CD4-positive, alpha-beta T cell (primary cell): ENCODE measurements at regions not wholly inside any gene's neighbourhood (a gene's known extent, or its start where the extent isn't known, plus 50 kb on each side); places are given as distances from the start of the nearest gene placed in this dataset.

Source experiments
- ATAC-seq: fragments of 200-7000 bp; cut with Tn5 transposase; one replicate; pipeline ENCODE4 v1.10.0; 2022; ENCODE audit warnings: mild to moderate bottlenecking; ENCODE audit not compliant: poor library complexity
- CTCF ChIA-PET: fragments of 350-600 bp; sonication (Branson Sonifier 250); formaldehyde crosslinking; loops from one replicate; lab custom pipeline; 2021; ENCODE audit warnings: antibody characterized with exemption, inconsistent platforms; lab: Charles Lee
- POLR2A ChIA-PET: fragments of 350-600 bp; sonication (Branson Sonifier 250); formaldehyde crosslinking; loops from one replicate; lab custom pipeline; 2021; ENCODE audit warnings: antibody characterized with exemption, inconsistent platforms; lab: Charles Lee
- DNase-seq, 14 experiments: peaks; one replicate each; pipeline ENCODE4 v3.0.0-alpha.2; 2013 to 2020; ENCODE audit warnings: mixed read lengths in 2 of 14
- H3K27ac ChIP-seq, 2 donors: one replicate each; pipeline versions ENCODE4 v1.5.1 to v1.7.0; 2013; ENCODE audit warnings: low read length in 2 of 2, low read depth in 1 of 2, mild to moderate bottlenecking in 1 of 2
- H3K27me3 ChIP-seq, 2 experiments: 1 replicate in 1 of 2; 2 replicates in 1 of 2; pipeline versions ENCODE4 v1.6.1 to v1.7.0; 2013; ENCODE audit warnings: low read length in 2 of 2, control low read depth in 1 of 2, mild to moderate bottlenecking in 1 of 2, moderate library complexity in 1 of 2; ENCODE audit not compliant: insufficient read depth in 2 of 2, control insufficient read depth in 1 of 2
- H3K36me3 ChIP-seq: one replicate; pipeline ENCODE4 v1.6.1; 2013; ENCODE audit warnings: low read length, control low read depth; ENCODE audit not compliant: insufficient read depth
- H3K4me1 ChIP-seq: one replicate; pipeline ENCODE4 v1.6.1; 2013; ENCODE audit warnings: low read length, control low read depth; ENCODE audit not compliant: insufficient read depth
- H3K4me3 ChIP-seq: one replicate; pipeline ENCODE4 v1.5.1; 2013; ENCODE audit warnings: mild to moderate bottlenecking, low read length, moderate library complexity
- H3K9me3 ChIP-seq, 2 experiments: 1 replicate in 1 of 2; 2 replicates in 1 of 2; pipeline versions ENCODE4 v1.6.1 to v1.7.0; 2013; ENCODE audit warnings: low read length in 2 of 2, mild to moderate bottlenecking in 2 of 2, control low read depth in 1 of 2, moderate library complexity in 1 of 2; ENCODE audit not compliant: control insufficient read depth in 1 of 2, insufficient read depth in 1 of 2
- H3K27ac Mint-ChIP-seq: one replicate; pipeline ENCODE4 v1.8.0; 2020; ENCODE audit warnings: mixed read lengths
- H3K27me3 Mint-ChIP-seq: one replicate; pipeline ENCODE4 v1.8.0; 2021; ENCODE audit warnings: mixed read lengths
- H3K36me3 Mint-ChIP-seq: one replicate; pipeline ENCODE4 v1.8.0; 2021; ENCODE audit warnings: low read depth, mixed read lengths
- H3K4me1 Mint-ChIP-seq: one replicate; pipeline ENCODE4 v1.8.0; 2021; ENCODE audit warnings: low read depth, mixed read lengths
- H3K4me3 Mint-ChIP-seq: one replicate; pipeline ENCODE4 v1.8.0; 2020; ENCODE audit warnings: mild to moderate bottlenecking, mixed read lengths
- H3K9me3 Mint-ChIP-seq: one replicate; pipeline ENCODE4 v1.8.0; 2020; ENCODE audit warnings: mixed read lengths
- CTCF ChIP-seq: fragments of 200-600 bp; IDR thresholded peaks from one replicate; pipeline ENCODE4 v1.8.0; 2022; ENCODE audit warnings: antibody characterized with exemption, mild to moderate bottlenecking
- intact Hi-C, 2 experiments: fragments of 100-400 bp; cut with DNase I in 1 of 2; cut with micrococcal nuclease in 1 of 2; formaldehyde crosslinking; loops; one replicate each; pipeline versions ENCODE4 v1.15.1 to v1.9.0; 2023 to 2025; cut with DNase I, micrococcal nuclease

- DNase-seq (no peak), ATAC-seq (no peak)
- no peak overlapping the region for H3K4me3 Mint-ChIP-seq
- H3K4me1 ChIP-seq: no peaks in the 10 kb centered on the region
- TF ChIP-seq CTCF: no peak
- ChIA-PET CTCF (no interaction called here), POLR2A (no interaction called here)
- intact Hi-C loops: no loop called here
- no peaks in the 10 kb centered on the region for H3K27me3 Mint-ChIP-seq
- no peak overlapping the region for H3K27ac Mint-ChIP-seq
- no peaks in the 10 kb centered on the region for H3K36me3 ChIP-seq
- no peaks in the 10 kb centered on the region for H3K27me3 ChIP-seq
- no peaks in the 10 kb centered on the region for H3K9me3 ChIP-seq
- no peak overlapping the region for H3K4me3 ChIP-seq
- H3K4me1 Mint-ChIP-seq: no peaks in the 10 kb centered on the region
- no peaks in the 10 kb centered on the region for H3K36me3 Mint-ChIP-seq
- H3K27ac ChIP-seq: no peak overlapping the region
- H3K9me3 Mint-ChIP-seq: no peaks in the 10 kb centered on the region
These were observed 157.1 kb downstream of the ETV1 start for GRCh38 chr7:13832346-13832745.

GRCh38 chr7:13834328-13834761, 155.1 kb downstream of the ETV1 start:
- DNase-seq: no peak
- H3K27me3 ChIP-seq: no peaks in the 10 kb centered on the region
- Mint-ChIP-seq H3K9me3 (no peaks in the 10 kb centered on the region), H3K27me3 (no peaks in the 10 kb centered on the region), H3K4me3 (no peak overlapping the region), H3K27ac (no peak overlapping the region), H3K36me3 (no peaks in the 10 kb centered on the region), H3K4me1 (no peaks in the 10 kb centered on the region)
- H3K36me3 ChIP-seq: no peaks in the 10 kb centered on the region
- H3K27ac ChIP-seq: no peak overlapping the region
- no peak for TF ChIP-seq CTCF
- no peaks in the 10 kb centered on the region for H3K4me1 ChIP-seq
- no peaks in the 10 kb centered on the region for H3K9me3 ChIP-seq
- ChIA-PET POLR2A (no interaction called here), CTCF (no interaction called here)
- H3K4me3 ChIP-seq: no peak overlapping the region
- intact Hi-C loops: no loop called here
- ATAC-seq: no peak

- no peak overlapping the region for H3K4me3 ChIP-seq
- Mint-ChIP-seq H3K27ac (no peak overlapping the region), H3K36me3 (no peaks in the 10 kb centered on the region), H3K9me3 (no peaks in the 10 kb centered on the region), H3K27me3 (no peaks in the 10 kb centered on the region), H3K4me3 (no peak overlapping the region), H3K4me1 (no peaks in the 10 kb centered on the region)
- no peak for ATAC-seq
- POLR2A ChIA-PET: no interaction called here
- H3K9me3 ChIP-seq: no peaks in the 10 kb centered on the region
- CTCF ChIA-PET: no interaction called here
- no peak overlapping the region for H3K27ac ChIP-seq
- no peaks in the 10 kb centered on the region for H3K36me3 ChIP-seq
- DNase-seq: no peak
- no peaks in the 10 kb centered on the region for H3K27me3 ChIP-seq
- no peaks in the 10 kb centered on the region for H3K4me1 ChIP-seq
- no peak for TF ChIP-seq CTCF
- intact Hi-C loops: no loop called here
These were observed 154.0 kb downstream of the ETV1 start for GRCh38 chr7:13835442-13835841.
